ENCODE measurements at regions not wholly inside any gene's neighbourhood (a gene's known extent, or its start where the extent isn't known, plus 50 kb on each side); places are given as distances from the start of the nearest gene placed in this dataset.

GRCh38 chr5:5616247-5616895 is 193.9 kb downstream of the ICE1 start:
- no peak for DNase-seq

- no peak for DNase-seq
These were observed 193.1 kb downstream of the ICE1 start for GRCh38 chr5:5615569-5615968.

GRCh38 chr5:5613261-5613990 is 190.9 kb downstream of the ICE1 start:
- DNase-seq: no peak

GRCh38 chr5:5612096-5612495 is 189.6 kb downstream of the ICE1 start:
- DNase-seq: no peak

GRCh38 chr5:5609935-5610334 is 187.5 kb downstream of the ICE1 start:
- no peak for DNase-seq

- no peak for DNase-seq
These were observed 182.8 kb downstream of the ICE1 start for GRCh38 chr5:5605170-5605764.

- DNase-seq: no peak
These were observed 180.1 kb downstream of the ICE1 start for GRCh38 chr5:5602554-5602953.

- no peak for DNase-seq
These were observed 176.2 kb downstream of the ICE1 start for GRCh38 chr5:5598547-5599113.

GRCh38 chr5:5593391-5593790 is 170.9 kb downstream of the ICE1 start:
- no peak for DNase-seq

- DNase-seq: no peak
These were observed 170.1 kb downstream of the ICE1 start for GRCh38 chr5:5592541-5592940.

- no peak for DNase-seq
These were observed 169.1 kb downstream of the ICE1 start for GRCh38 chr5:5591567-5591966.

- no peak for DNase-seq
These were observed 167.4 kb downstream of the ICE1 start for GRCh38 chr5:5589857-5590256.

GRCh38 chr5:5588887-5589826 is 166.7 kb downstream of the ICE1 start:
- no peak for DNase-seq

GRCh38 chr5:5588386-5588785 is 165.9 kb downstream of the ICE1 start:
- no peak for DNase-seq

- DNase-seq: no peak
These were observed 165.0 kb downstream of the ICE1 start for GRCh38 chr5:5587474-5587873.

- no peak for DNase-seq
These were observed 164.2 kb downstream of the ICE1 start for GRCh38 chr5:5586721-5587120.

- no peak for DNase-seq
These were observed 163.4 kb downstream of the ICE1 start for GRCh38 chr5:5585751-5586341.

GRCh38 chr5:5584751-5585150 is 162.3 kb downstream of the ICE1 start:
- DNase-seq: no peak

- no peak for DNase-seq
These were observed 161.8 kb downstream of the ICE1 start for GRCh38 chr5:5584236-5584745.

GRCh38 chr5:5583832-5584231 is 161.4 kb downstream of the ICE1 start:
- no peak for DNase-seq

GRCh38 chr5:5583023-5583765 is 160.7 kb downstream of the ICE1 start:
- no peak for DNase-seq

Measured in fibroblast of skin of right biceps (primary cell).